Fibroblast of lung (primary cell): ENCODE measurements at regions not wholly inside any gene's neighbourhood (a gene's known extent, or its start where the extent isn't known, plus 50 kb on each side); places are given as distances from the start of the nearest gene placed in this dataset.
"Not testable (repeated sequence)": the region's sequence is repeated elsewhere in the genome, so short reads cannot be mapped to it uniquely, and the experiment has no call there.

ENCODE experiments used
- EZH2 ChIP-seq: IDR thresholded peaks from 2 replicates; pipeline ENCODE4 v1.5.1; 2012; ENCODE audit warnings: low read length, control low read depth, mild to moderate bottlenecking; ENCODE audit errors: missing control alignments
- TF ChIP-seq, protein P1 (sequence below), 2 donors: IDR thresholded peaks in 1 of 2; conservative IDR thresholded peaks in 1 of 2; 1 replicate in 1 of 2; 2 replicates in 1 of 2; pipeline ENCODE4 v1.5.1; 2011 to 2012; ENCODE audit warnings: low read length in 2 of 2, control low read depth in 1 of 2, inconsistent platforms in 1 of 2, low read depth in 1 of 2, mild to moderate bottlenecking in 1 of 2

DNA sequence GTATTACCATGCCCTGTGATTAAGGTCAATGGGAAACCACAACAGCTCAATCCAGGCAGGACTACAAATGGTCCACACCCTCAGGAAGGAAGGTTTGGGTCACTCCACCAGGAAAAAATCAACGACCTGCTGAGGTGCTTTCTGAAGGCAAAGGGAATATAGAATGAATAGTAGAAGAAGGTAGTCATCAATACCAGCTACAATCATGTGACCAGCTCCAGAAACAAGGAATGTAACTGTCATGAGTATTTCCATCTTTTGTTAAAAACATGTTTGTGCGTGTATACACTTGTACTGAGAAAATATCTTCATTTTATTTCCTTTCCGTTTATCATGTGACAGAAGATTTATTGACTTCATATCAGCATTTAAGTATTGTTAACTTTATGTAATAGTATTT lies 2028.6 kb upstream of the PCDH20 start:
- TF ChIP-seq, protein P1, sequence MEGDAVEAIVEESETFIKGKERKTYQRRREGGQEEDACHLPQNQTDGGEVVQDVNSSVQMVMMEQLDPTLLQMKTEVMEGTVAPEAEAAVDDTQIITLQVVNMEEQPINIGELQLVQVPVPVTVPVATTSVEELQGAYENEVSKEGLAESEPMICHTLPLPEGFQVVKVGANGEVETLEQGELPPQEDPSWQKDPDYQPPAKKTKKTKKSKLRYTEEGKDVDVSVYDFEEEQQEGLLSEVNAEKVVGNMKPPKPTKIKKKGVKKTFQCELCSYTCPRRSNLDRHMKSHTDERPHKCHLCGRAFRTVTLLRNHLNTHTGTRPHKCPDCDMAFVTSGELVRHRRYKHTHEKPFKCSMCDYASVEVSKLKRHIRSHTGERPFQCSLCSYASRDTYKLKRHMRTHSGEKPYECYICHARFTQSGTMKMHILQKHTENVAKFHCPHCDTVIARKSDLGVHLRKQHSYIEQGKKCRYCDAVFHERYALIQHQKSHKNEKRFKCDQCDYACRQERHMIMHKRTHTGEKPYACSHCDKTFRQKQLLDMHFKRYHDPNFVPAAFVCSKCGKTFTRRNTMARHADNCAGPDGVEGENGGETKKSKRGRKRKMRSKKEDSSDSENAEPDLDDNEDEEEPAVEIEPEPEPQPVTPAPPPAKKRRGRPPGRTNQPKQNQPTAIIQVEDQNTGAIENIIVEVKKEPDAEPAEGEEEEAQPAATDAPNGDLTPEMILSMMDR (conservative IDR thresholded peaks at IDR 0.05 in 1 of 2, IDR thresholded peaks at IDR 0.05 in 1 of 2; ENCODE audit: low read depth in 1 of 2, low read length in 2 of 2): not testable (repeated sequence)
- TF ChIP-seq EZH2: not testable (repeated sequence)
